Lower lobe of right lung (tissue), 2 donors: ENCODE measurements at regions not wholly inside any gene's neighbourhood (a gene's known extent, or its start where the extent isn't known, plus 50 kb on each side); places are given as distances from the start of the nearest gene placed in this dataset.

Source experiments
- ATAC-seq, 2 donors: fragments of 200-7000 bp; cut with Tn5 transposase; one replicate each; pipeline ENCODE4 v1.9.1; 2020 to 2022; ENCODE audit warnings: mild to moderate bottlenecking in 2 of 2, moderate library complexity in 2 of 2
- DNase-seq: peaks from one replicate; pipeline ENCODE4 v3.0.0-alpha.2; 2020
- H3K27ac ChIP-seq: fragments of 200-600 bp; one replicate; pipeline ENCODE4 v1.8.0; 2022
- H3K27me3 ChIP-seq: fragments of 200-600 bp; one replicate; pipeline ENCODE4 v1.8.0; 2022; ENCODE audit warnings: low read depth
- H3K36me3 ChIP-seq: fragments of 200-600 bp; one replicate; pipeline ENCODE4 v1.8.0; 2022; ENCODE audit warnings: mild to moderate bottlenecking
- H3K4me1 ChIP-seq: fragments of 200-600 bp; one replicate; pipeline ENCODE4 v1.8.0; 2022
- H3K4me3 ChIP-seq: fragments of 200-600 bp; one replicate; pipeline ENCODE4 v1.8.0; 2022; ENCODE audit warnings: mild to moderate bottlenecking
- H3K9me3 ChIP-seq: fragments of 200-600 bp; one replicate; pipeline ENCODE4 v1.8.0; 2022
- intact Hi-C: fragments of 100-400 bp; cut with DNase I; formaldehyde crosslinking; loops from one replicate; pipeline ENCODE4 v1.11.0; 2022
- TF ChIP-seq, protein P1 (sequence below): fragments of 200-600 bp; IDR thresholded peaks from one replicate; pipeline ENCODE4 v1.8.0; 2022; ENCODE audit warnings: antibody characterized with exemption, mild to moderate bottlenecking
- donor health status: DM: no; HTN: yes; CAD: no; lungs with severe emphysema.

DNA sequence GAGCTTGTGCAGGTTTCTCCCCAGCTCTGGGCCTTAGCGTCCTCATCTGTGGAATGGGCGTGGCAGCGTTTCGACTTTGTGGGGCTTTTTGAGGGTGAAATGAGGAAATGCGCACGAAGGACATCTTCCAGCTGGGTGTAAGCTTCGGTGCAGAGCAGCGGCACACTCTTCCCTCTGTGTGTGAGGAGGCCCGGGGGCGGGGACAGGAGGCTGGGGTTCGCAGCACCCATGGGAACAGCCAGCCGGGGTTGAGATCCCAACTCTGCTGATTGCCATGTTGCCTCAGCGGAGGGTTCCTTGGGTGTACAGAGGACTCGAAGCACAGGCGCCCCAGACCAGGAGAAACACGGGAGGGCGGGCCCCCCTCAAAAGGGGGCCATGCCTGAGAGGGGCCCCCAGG is 265.6 kb downstream of the NSG2 start:
- peaks cover 17% of the 10 kb centered on the region for H3K27me3 ChIP-seq
- no peak for DNase-seq

DNA sequence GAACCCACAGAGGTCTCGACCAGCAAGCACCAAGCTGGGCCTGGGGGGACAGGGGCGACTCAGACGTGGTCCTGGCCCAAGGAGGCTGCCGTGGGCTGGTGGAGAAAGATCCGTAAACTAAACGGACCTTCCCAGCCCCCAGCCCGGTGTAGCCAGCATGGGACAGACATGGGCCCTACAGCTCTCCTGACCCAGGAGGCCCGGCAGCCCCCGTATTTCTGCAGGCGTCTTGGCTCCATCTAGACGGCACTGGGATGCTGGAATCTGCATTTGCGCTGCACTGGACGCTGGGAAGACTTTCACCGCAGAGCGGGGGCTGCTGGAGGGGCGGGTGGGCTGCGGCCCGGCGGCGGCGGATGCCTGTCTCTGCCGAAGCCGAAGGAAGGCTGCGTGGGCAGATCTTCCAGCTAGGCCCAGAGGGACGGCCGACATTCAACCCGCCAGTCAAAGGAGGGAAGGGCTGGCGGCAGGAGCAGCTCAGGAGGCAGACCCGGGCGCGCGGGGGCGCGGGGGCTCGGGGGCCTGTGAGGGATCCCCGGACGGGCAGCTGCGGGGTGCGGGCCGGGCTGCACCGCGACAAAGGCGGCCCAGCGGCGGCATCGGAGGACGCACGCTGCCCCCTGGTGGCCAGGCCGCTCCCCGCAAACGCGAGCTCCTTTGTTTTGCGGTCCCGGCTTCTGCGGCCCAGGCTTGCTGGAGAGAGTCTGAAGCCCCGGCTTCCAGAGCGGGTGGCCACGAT is 266.2 kb downstream of the NSG2 start:
- TF ChIP-seq, protein P1, sequence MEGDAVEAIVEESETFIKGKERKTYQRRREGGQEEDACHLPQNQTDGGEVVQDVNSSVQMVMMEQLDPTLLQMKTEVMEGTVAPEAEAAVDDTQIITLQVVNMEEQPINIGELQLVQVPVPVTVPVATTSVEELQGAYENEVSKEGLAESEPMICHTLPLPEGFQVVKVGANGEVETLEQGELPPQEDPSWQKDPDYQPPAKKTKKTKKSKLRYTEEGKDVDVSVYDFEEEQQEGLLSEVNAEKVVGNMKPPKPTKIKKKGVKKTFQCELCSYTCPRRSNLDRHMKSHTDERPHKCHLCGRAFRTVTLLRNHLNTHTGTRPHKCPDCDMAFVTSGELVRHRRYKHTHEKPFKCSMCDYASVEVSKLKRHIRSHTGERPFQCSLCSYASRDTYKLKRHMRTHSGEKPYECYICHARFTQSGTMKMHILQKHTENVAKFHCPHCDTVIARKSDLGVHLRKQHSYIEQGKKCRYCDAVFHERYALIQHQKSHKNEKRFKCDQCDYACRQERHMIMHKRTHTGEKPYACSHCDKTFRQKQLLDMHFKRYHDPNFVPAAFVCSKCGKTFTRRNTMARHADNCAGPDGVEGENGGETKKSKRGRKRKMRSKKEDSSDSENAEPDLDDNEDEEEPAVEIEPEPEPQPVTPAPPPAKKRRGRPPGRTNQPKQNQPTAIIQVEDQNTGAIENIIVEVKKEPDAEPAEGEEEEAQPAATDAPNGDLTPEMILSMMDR = peak; percentile 90
- peak overlapping the region; percentile 47 for H3K4me3 ChIP-seq
- intact Hi-C loops = loop anchor here (10.0 kb wide), 1 partner anchor 267 kb away; the partner anchor contains the start of gene NSG2

More for the DNA sequence above, 265.6 kb downstream of the NSG2 start:
- intact Hi-C loops = loop anchor here (10.0 kb wide), 1 partner anchor 266 kb away; the partner anchor contains the start of gene NSG2
- no peaks in the 10 kb centered on the region for H3K36me3 ChIP-seq
- TF ChIP-seq, protein P1 = no peak
- H3K4me1 ChIP-seq = peaks cover 9% of the 10 kb centered on the region
- H3K27ac ChIP-seq = no peak overlapping the region
- H3K4me3 ChIP-seq = no peak overlapping the region
- no peak for ATAC-seq
- H3K9me3 ChIP-seq = no peaks in the 10 kb centered on the region

DNA sequence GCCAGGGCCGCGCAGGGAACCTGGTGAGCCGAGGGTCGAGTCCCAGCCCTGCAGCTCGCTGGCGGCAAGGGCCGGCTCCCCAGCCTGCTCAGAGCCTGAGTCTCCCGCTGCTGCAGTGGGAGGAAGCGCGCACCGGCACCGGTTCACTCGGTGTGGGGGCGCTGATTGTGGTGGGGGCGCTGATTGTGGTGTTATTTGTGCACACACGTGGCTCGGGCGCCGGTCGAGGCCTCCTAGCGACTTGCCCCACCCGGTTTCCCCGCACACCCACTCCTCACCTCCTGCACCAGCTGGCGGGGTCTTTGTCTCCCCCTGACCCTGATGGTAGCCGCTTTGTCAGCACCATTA is 266.7 kb downstream of the NSG2 start:
- Histone ChIP-seq H3K9me3 (no peaks in the 10 kb centered on the region), H3K27ac (no peak overlapping the region), H3K27me3 (peaks cover 21% of the 10 kb centered on the region), H3K4me1 (peaks cover 9% of the 10 kb centered on the region), H3K36me3 (no peaks in the 10 kb centered on the region), H3K4me3 (peak overlapping the region; percentile 47)
- ATAC-seq = no peak
- DNase-seq = no peak
- TF ChIP-seq, protein P1 = peak; percentile 8
- intact Hi-C loops = loop anchor here (10.0 kb wide), 1 partner anchor 267 kb away; the partner anchor contains the start of gene NSG2

More for the DNA sequence above, 266.2 kb downstream of the NSG2 start:
- H3K27me3 ChIP-seq = peaks cover 19% of the 10 kb centered on the region
- H3K4me1 ChIP-seq = peaks cover 9% of the 10 kb centered on the region
- ATAC-seq (peak; percentile 76 to 89), DNase-seq (peak; percentile 71)
- H3K27ac ChIP-seq = no peak overlapping the region
- H3K36me3 ChIP-seq = no peaks in the 10 kb centered on the region
- H3K9me3 ChIP-seq = no peaks in the 10 kb centered on the region

DNA sequence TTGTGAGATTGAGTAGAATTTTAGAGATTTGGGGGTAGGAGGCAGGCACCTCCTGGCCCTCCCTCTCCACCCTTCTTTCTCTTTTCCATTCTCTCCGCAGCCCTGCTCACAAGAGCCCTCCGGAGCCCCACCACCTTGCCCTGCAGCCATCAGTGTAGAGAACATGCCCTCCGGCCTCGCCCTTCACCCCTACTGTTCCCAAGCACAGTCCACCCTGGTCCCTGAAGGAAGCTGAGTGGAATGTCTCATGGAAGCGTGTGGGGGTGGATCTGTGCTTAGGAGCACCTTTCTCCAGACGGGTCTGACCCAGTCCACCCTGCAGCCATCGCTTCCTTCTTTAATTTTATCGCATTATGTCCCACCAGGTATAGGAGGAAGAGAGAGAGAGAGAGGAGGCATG is 267.1 kb downstream of the NSG2 start:
- peaks cover 21% of the 10 kb centered on the region for H3K27me3 ChIP-seq

DNA sequence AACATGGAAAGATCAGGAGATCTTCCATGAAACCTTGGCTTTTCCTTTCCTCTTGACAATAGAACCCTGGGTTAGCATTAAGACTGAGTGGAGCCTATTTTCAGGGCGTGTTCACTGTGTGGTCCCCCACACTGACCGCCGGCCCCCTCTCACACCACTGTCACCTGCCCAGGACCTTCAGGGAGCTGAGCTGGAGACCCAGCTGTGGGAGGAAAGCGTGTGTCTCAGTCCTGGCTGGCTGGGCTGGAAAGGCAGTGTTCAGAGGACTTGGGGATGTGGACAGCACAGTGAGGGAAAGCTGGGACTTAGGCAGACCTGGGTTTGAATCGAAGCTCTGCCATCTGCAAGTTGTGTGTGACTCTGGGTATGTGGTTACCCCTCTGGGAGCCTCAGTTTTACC is 268.1 kb downstream of the NSG2 start:
- Histone ChIP-seq H3K27ac (no peak overlapping the region), H3K27me3 (peaks cover 21% of the 10 kb centered on the region), H3K36me3 (no peaks in the 10 kb centered on the region), H3K4me3 (no peak overlapping the region), H3K9me3 (no peaks in the 10 kb centered on the region), H3K4me1 (peaks cover 9% of the 10 kb centered on the region)
- ATAC-seq (no peak), DNase-seq (no peak)
- TF ChIP-seq, protein P1 = no peak
- intact Hi-C loops = loop anchor here (10.0 kb wide), 1 partner anchor 269 kb away; the partner anchor contains the start of gene NSG2

More for the DNA sequence above, 267.1 kb downstream of the NSG2 start:
- Histone ChIP-seq H3K4me3 (no peak overlapping the region), H3K9me3 (no peaks in the 10 kb centered on the region), H3K4me1 (peaks cover 9% of the 10 kb centered on the region), H3K27ac (no peak overlapping the region), H3K36me3 (no peaks in the 10 kb centered on the region)
- intact Hi-C loops = loop anchor here (10.0 kb wide), 1 partner anchor 268 kb away; the partner anchor contains the start of gene NSG2
- DNase-seq (no peak), ATAC-seq (no peak)
- TF ChIP-seq, protein P1 = no peak
